Chondrocyte (in vitro differentiated cells): ENCODE measurements at regions not wholly inside any gene's neighbourhood (a gene's known extent, or its start where the extent isn't known, plus 50 kb on each side); places are given as distances from the start of the nearest gene placed in this dataset.

ENCODE experiments used
- DNase-seq: peaks from one replicate; pipeline ENCODE4 v3.0.0; 2021; ENCODE audit warnings: mixed read lengths, low spot score
- H3K27ac Mint-ChIP-seq: one replicate; pipeline ENCODE4 v1.8.0; 2021; ENCODE audit warnings: mild to moderate bottlenecking, moderate library complexity, mixed read lengths; ENCODE audit not compliant: unreplicated experiment
- H3K27me3 Mint-ChIP-seq: 2 replicates; pipeline ENCODE4 v1.8.0; 2021; ENCODE audit warnings: low read depth, mixed read lengths
- H3K36me3 Mint-ChIP-seq: 2 replicates; pipeline ENCODE4 v1.8.0; 2021; ENCODE audit warnings: low read depth, mixed read lengths
- H3K4me1 Mint-ChIP-seq: 2 replicates; pipeline ENCODE4 v1.8.0; 2021; ENCODE audit warnings: low read depth, mild to moderate bottlenecking, mixed read lengths
- H3K4me3 Mint-ChIP-seq: one replicate; pipeline ENCODE4 v1.8.0; 2021; ENCODE audit warnings: mild to moderate bottlenecking, moderate library complexity, mixed read lengths; ENCODE audit not compliant: unreplicated experiment
- H3K9me3 Mint-ChIP-seq: 2 replicates; pipeline ENCODE4 v1.8.0; 2021; ENCODE audit warnings: low read depth, mixed read lengths
- CTCF ChIP-seq: fragments of 200-600 bp; sonication (generic); IDR thresholded peaks from 2 replicates; pipeline ENCODE4 v1.5.0; 2021; ENCODE audit warnings: antibody characterized with exemption, mild to moderate bottlenecking, moderate library complexity

GRCh38 chrX:39840581-39841093, 257.1 kb downstream of the BCOR start:
- Mint-ChIP-seq H3K9me3 (peaks cover 3% of the 10 kb centered on the region), H3K4me1 (no peaks in the 10 kb centered on the region)

GRCh38 chrX:39841604-39842003, 256.2 kb downstream of the BCOR start:
- TF ChIP-seq CTCF, result no peak
- Mint-ChIP-seq H3K36me3 (no peaks in the 10 kb centered on the region), H3K4me1 (no peaks in the 10 kb centered on the region), H3K9me3 (peaks cover 6% of the 10 kb centered on the region), H3K4me3 (no peak overlapping the region), H3K27ac (no peak overlapping the region), H3K27me3 (no peaks in the 10 kb centered on the region)
- DNase-seq, result no peak

More at GRCh38 chrX:39840581-39841093, 257.1 kb downstream of the BCOR start:
- no peak for DNase-seq
- no peaks in the 10 kb centered on the region for H3K27me3 Mint-ChIP-seq
- TF ChIP-seq CTCF, result no peak
- H3K27ac Mint-ChIP-seq, result no peak overlapping the region
- no peak overlapping the region for H3K4me3 Mint-ChIP-seq
- H3K36me3 Mint-ChIP-seq, result no peaks in the 10 kb centered on the region

- Mint-ChIP-seq H3K27me3 (no peaks in the 10 kb centered on the region), H3K9me3 (peaks cover 6% of the 10 kb centered on the region), H3K36me3 (no peaks in the 10 kb centered on the region), H3K4me3 (no peak overlapping the region), H3K27ac (no peak overlapping the region), H3K4me1 (no peaks in the 10 kb centered on the region)
- TF ChIP-seq CTCF, result no peak
- DNase-seq, result no peak
Measured at GRCh38 chrX:39842281-39842973, 255.3 kb downstream of the BCOR start.

- no peak overlapping the region for H3K27ac Mint-ChIP-seq
- no peaks in the 10 kb centered on the region for H3K4me1 Mint-ChIP-seq
- no peak for DNase-seq
- H3K9me3 Mint-ChIP-seq, result peaks cover 6% of the 10 kb centered on the region
- no peaks in the 10 kb centered on the region for H3K36me3 Mint-ChIP-seq
- H3K4me3 Mint-ChIP-seq, result no peak overlapping the region
- no peak for TF ChIP-seq CTCF
- H3K27me3 Mint-ChIP-seq, result no peaks in the 10 kb centered on the region
Measured at GRCh38 chrX:39843318-39843717, 254.4 kb downstream of the BCOR start.

GRCh38 chrX:39845233-39845632, 252.5 kb downstream of the BCOR start:
- Mint-ChIP-seq H3K4me1 (no peaks in the 10 kb centered on the region), H3K4me3 (no peak overlapping the region), H3K9me3 (peaks cover 11% of the 10 kb centered on the region), H3K36me3 (no peaks in the 10 kb centered on the region), H3K27ac (no peak overlapping the region), H3K27me3 (no peaks in the 10 kb centered on the region)
- no peak for DNase-seq
- no peak for TF ChIP-seq CTCF
